Glomerular visceral epithelial cell (primary cell): ENCODE measurements at regions not wholly inside any gene's neighbourhood (a gene's known extent, or its start where the extent isn't known, plus 50 kb on each side); places are given as distances from the start of the nearest gene placed in this dataset.

Experiments used
- DNase-seq: peaks from one replicate; pipeline ENCODE4 v3.0.0-alpha.2; 2016; ENCODE audit errors: extremely low spot score

DNA sequence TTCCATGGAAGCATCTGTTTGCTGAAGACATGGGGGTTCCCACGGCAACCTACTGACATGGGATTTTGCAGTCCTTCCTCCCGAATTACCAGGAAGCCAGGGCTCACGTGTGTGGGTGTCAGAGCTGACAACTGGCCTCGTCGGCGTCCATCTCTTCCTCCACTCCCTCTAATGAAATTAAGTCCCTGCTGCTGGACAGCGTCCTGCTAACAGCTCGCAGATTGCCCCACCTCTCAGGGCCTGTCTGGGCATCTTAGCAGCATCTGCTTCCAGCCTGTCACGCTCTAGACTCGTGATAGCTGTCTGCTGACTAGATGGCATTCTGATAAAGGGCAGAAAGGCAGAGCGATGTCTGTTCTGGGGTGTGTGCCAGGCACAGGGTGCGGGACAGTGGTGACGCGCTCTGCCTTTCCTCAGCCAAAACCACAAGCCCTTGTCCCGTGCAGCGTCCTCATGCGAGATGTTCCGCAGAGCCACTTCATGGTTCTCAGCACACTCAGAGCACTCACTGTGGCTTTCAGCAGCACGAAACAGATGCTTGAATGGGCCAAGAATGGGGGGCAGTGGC is 161.1 kb downstream of the ARL4C start:
- DNase-seq, result peak; percentile 88

DNA sequence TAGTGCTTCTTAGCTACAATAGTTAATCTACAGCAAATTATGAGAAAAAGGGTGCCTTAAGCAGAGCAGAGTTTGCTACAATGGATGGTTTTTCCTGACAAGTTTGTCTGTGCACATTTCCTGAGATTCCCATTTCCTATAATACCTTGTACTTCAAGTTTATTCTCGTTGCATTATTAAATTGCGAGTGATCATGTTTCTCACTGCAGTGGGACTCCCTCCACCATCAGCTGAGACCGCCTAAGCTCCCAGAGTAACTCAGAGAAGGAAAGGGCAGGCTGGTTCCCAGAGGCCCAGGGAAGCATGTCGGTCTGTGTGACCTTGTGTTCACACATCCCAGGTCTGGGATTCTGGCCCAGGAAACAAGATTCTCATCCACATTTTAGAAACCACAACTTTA is 162.1 kb downstream of the ARL4C start:
- no peak for DNase-seq

DNA sequence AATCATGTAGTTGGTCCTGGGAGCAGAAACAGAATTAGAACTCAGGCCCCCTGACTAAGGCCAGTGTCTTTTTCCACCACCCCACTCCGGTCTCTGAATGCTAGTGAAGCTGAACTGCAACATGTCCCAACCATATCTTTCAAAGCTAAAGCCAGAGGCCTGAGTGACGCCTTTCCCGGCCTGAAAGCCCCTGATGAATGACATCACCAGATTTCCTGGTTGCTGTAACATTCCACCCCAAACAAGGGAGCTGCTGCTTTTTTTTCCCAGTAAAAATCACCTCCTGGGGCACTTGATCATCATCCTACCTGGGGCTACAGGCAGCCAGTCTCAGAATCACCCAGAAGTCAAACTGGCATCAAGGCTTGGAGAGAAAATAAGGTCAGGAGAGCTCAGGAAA is 162.7 kb downstream of the ARL4C start:
- peak; percentile 71 for DNase-seq

DNA sequence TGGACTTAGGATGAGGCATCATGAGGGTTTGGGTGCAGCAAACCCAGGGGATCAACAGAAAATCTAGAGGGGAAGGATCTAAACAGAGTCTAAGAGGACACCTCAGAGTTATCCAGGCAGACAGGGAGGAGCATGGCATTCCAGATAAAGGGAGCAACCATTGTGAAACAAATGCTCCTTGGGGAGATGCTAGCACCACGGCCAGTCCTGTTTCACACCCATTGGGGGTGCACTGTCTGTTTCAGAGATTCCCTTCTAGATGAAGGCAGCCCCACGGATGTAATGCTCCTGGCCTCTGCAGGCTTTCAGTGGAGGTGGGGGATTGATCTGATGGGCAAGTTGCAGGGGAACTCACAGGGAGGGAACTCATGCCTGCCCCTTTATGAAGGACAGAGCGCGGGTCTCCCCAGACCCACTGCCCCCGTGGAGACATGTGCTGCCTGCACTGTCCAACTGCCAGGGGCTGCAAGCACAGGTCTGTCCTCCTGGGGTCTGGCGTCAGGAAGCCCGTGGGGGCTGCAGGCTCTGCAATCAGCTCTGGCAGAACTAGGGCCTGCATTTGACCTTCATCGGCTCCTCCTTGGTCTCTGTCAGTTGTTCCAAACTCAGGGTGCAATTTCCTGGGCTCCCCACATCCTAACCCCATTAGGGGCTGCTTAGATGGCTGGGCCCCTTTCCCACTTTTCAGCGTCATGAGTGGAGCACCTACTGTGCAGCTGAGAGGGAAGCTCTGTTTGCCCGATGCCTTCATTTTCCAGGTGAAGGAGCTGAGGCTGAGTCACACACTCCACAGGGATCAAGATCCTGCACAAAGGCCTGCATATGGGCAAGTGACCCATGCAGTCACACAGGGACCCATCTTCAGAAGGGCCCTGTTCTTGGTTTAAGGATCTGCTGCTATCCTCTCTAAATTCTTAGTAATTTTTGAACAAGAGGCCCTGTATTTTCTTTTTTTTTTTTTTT is 163.4 kb downstream of the ARL4C start:
- DNase-seq, result no peak

DNA sequence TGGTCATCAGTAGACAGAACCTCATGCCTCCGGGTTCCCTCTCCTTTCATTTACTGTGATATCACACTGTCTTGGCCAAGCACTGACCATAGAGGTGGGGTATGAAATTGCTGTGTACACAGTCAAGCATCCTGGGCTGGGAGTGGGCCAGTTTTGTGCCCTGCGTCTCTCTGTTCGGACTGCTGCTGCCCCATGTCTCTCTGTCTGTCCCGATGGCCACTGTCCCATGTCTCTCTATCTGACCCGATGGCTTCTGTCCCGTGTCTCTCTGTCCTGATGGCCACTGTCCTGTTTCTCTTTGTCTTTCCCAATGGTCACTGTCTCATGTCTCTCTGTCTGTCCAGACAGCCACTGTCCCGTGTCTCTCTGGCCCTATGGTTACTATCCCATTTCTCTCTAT is 164.9 kb downstream of the ARL4C start:
- DNase-seq, result no peak

DNA sequence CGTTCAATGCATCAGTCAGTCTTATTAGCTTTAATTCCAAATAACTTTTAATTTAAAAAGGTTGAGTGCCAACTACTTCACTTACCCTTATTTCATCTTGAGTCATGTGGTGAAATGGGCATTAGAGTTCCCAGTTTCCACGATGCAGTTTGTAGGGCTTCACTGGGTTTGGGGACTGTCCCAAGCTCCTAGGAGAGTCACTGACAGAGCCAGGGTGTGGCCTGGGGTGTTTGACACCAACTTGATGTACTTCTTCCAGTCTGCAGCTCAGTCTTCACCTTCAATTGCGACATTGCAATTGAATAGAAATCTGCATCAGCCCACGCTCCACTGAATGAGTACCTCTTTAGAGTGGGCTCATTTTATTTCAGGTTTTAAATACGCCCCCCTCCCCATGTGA is 165.3 kb downstream of the ARL4C start:
- DNase-seq, result no peak

DNA sequence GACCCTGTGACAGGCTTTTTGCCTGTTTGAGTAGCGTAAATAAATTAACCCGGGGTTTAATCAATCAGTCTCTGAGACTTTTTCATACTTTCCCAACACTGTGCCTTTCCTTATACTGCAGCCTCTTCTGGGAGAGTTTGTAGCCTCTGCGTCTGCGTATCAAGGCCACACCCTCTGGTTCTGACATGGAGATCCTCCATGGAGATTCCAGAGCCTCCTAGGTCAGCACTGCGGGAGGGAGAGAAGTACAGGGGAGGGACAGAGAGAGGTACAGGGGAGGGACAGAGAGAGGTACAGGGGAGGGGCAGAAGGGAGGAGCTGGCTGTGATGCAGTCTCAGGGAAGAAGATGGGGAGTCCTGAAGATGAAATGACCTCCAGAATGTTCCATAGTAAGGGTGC is 166.0 kb downstream of the ARL4C start:
- no peak for DNase-seq

DNA sequence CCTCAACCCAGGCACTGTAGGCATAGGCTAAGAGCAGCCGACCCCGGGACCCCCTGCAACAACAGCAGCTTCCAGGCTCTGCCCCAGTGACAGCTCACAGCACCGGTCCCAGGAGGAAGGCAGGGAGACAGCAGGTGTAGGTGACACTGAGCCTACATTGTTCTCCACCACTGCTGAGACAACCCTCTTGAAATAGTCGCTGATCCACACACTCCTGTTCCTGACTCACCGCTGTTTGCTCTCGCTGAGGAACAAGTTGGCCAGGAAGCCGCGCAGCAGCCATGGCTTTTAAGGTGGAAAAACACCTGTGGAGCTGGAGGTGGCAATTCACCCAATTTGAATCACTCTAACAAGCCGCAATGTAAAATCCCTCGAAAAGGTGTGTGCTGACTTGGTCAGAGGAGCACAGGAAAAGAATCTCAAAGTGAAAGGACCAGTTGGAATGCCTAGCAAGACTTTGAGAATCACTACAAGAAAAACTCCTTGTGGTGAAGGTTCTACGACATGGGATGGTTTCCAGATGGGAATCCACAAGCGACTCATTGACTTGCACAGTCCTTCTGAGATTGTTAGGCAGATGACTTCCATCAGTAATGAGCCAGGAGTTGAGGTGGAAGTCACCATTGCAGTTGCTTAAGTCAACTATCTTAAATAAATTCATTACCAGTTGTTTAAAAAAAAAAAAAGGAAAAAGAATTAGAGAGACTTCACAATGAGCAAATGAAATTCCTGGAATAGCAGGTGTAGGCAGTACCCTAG is 167.5 kb downstream of the ARL4C start:
- no peak for DNase-seq

DNA sequence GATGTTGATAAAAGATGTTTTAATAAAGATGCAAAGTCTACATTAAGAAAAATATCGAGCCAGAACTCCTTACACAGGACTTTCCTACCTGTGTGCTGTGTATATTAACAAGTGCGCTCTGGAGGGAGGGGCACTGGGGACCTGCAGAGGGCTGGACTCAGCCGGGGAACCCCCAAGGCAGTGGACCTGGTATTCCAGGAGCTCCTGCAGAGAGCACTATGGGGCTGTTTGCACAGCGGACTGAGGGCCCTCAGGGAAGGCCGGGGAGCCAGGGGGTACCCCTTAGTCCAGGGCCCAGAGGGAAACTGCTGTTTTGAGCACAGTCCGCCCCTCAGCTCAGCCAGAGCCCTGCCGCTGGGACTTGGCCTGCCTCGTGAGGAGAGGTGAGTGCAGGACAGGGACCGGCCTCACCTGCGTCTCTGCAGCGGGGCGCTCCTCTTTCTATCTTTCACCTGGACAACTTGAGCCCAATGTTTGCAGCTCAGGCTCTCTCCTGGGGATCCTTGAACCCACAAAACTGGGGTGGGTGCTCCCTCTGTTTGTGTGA is 168.4 kb downstream of the ARL4C start:
- no peak for DNase-seq

DNA sequence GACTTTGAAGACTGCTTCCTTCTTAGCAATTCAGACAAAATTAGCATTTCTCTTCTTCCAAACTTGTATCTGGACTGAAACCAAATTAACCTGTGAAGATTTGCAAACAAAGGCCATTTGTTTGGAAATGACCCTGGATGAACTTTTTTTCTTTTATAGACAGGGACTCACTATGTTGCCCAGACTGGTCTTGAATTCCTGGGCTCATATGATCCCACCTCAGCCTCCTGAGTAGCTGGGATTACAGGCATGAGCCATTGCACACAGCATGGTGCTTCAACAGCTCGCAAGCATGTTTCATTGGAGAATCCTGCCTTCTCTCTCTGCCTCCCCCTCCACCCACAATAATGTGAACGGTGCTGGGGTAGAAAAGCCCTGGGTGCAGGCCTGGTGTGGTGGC is 170.2 kb downstream of the ARL4C start:
- no peak for DNase-seq

DNA sequence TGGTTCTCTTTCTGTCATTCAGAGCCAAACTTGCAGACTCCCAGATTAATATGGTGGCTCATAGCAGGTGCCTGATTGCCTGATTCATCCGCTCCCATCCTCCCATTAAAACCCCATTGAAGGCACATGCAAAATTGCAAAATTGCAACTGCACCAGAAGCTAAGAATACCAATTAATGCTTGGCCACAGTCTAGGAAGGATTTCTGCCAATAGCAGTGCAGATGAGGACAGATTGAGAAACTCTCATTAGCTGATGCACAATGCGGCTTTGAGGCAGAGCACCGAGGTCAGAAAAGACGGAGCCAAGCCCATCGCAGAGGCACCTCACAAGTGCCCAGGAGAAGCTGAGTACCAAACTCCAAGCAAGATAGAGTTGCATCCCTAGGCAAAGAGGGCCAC is 172.8 kb downstream of the ARL4C start:
- no peak for DNase-seq

DNA sequence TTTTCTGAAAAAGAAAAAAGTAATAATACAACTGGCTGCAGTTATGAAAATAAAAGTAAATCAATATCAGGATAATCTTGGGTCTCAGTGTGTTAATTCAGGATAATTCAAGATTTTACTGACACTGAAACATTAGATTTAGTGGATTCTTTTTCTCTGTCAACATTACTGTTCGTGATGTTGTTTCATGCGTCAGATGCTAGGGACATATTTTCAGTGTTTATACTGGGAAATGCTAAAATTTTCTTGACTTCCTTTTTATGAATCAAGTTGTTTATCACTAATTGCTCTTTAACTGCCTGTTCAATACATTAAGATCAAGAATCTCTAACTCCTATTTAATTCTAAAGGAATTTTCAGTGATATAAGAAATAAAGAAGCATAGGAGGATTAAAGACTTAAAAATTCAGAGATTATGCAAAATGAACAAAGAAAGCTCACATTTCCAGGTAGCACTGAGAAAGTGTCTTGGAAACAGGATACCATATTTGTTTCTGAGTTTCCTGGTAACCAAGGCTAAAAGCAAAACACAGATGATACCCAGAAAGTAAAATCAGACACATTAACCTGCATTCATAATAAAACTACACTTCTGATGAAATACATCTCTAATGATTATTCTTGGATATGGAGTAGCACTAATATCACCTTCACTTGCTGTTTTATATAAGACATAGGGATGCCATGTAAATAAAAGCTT is 174.0 kb downstream of the ARL4C start:
- DNase-seq, result no peak

DNA sequence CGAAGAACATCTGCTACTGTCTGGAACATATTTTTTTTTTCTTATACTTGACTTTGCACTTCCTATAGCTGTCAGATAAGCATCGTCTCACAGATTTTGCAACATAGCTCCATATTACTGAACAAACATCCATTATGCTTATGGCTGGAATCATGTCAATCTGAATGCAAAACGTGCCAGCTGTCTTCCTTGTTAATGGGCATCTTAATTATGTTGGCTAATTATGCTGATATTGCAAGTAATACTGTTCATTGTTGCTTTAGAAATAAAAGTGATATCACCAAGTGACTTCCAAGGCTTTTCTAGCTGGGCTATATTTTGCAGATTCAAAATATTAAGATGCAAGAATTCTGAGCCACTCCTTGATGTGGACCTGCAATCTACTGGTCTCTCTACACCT is 176.8 kb downstream of the ARL4C start:
- DNase-seq, result no peak

DNA sequence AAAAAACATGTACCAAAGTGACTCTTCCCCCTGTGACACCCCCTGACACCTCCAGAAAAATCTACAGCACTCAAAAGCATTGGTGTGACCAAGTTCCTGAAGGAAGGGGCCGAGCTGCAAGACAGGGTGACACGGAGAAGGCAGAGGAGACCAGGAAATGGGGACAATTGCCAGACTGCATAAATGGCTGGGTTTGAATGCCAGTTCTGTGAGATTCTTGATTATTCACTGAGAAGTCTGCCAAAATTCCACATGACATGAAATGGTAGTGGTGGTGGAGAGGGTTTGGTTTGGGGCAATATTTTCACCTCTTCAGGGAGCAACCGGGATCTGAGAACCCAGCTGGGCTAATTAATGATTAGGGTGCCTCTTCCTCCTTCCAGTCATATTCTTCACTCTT is 178.5 kb downstream of the ARL4C start:
- DNase-seq, result no peak

DNA sequence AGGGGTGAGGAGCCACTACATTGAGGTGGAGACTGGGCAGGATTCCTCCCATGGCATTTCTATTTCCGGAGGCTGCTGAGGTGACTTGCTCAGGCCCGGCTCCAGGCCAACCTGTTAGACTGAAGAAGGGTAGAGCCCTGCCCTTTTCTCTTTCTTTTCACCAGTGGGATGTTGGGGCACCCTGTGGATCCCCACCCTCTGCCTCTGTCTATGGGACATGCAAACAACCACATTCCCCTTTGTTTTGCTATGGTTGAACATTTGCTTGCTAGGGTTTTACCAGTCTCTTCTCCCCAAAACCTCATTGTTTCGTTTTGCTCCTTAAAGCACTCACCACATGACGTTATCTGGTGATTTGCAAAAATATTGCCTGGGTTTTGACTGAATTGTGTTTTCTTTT is 183.3 kb downstream of the ARL4C start:
- no peak for DNase-seq

DNA sequence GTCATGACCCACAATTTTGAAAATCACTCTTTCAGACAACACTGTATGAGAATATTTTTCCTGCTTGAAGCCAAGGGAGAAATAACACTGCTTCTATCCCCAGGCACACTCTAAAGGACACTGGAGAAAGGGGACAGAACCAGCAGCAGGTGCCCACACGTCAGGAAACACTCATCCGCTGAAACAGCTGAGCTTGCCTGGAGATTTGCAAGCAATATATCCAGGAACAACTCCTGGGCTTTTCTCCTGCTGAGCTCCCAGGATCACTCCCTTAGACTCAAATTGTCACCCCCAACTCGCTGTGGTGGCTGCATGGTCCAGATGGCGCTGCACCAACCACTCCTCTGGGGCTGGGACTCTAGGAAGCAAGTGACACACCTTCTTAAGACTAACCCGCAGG is 186.7 kb downstream of the ARL4C start:
- DNase-seq, result no peak

DNA sequence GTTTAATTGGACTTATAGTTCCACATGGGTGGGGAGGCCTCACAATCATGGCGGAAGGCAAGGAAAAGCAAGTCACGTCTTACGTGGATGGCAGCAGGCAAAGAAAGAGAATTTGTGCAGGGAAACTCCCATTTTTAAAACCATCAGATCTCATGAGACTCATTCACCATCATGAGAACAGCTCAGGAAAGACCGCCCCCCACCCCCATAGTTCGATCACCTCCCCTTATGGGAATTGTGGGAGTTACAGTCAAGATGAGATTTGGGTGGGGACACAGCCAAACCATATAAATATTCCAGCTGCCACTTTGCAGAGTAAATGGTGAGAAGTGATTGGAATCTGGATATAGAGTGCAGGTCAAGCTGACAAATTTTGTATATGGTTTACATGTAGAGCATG is 187.4 kb downstream of the ARL4C start:
- no peak for DNase-seq

DNA sequence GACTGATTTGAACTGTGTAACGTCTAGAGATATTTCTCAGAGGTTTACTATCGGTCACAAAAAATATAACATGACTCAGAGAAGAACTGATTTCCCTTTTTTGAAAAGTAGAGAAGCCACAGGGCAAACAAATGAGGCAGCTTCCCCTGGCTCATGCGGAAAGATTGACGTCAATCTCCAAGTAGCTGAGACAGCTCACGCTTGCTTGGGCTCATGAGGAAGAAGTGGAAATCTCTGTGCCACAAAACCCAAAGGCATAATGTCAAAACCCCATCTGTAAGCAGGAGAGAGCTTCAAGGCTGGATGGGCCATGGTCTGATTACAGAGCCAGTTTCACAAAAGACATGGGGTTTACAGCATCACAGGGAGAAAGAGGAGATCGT is 188.1 kb downstream of the ARL4C start:
- DNase-seq, result peak; percentile 96

DNA sequence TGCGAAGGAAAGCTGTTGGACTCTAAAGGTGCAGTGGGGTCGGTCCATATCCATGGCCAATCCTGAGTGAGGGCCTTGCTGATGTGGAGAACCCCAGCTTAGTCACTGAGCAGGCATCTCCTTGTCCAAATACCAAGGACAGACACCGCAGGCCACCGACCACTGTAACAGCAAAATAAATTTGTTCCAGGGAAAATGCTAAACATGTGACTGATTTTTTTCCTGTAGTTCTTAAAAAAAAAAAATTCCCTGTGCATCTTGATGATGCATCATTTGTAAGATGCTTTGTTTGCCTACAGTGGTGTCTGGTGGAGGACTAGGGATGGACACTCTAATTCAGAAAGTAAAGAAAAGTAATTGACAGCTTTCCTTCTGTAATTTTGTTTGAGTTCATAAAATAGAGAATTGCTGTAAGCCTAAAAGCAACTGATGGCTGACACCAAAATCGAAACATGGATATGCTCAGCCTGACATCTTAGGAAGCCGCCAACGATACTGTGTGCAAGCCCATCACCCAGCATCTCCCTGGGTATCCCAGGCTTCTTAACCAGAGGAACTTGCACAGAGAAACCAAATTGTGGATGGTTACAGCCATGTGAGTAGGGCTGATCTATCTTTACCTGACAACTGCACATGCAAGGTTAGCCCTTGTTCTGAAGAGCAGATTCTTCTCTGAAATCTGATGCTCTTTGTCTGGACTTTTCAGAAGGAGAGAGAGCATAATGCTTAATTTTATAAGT is 188.6 kb downstream of the ARL4C start:
- DNase-seq, result peak; percentile 75

DNA sequence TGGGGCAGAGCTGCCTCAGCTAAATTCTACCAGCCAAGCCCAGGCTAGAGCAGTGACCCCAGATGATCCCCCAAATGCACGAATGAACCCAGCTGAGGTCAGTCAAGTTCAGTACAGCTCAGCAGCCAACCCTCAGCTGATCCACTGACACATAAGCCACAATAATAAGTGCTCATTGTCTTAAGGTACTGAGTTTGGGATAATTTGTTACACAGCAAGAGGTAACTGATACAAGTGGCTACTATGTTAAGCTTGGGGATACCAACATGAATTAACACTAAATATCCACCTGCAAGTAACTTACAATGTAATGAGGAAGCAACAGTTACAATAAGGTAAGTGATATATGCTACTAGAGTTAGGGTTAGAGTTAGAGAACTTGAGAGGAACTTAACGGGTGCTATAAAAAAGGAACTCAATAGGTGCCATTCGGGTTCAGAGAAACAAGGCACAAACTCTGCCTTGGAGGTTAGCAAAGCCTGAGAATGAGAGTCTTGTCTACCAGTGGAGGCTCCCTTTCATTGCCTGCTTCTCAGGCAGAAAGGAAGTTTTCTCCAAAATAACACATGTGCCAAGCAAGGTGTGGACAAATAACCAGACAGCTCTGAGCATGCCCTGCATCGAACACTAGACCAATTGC is 189.4 kb downstream of the ARL4C start:
- DNase-seq, result no peak
